VCaP (cell line): ENCODE measurements at regions not wholly inside any gene's neighbourhood (a gene's known extent, or its start where the extent isn't known, plus 50 kb on each side); places are given as distances from the start of the nearest gene placed in this dataset.

Experiments used
- H3K27ac ChIP-seq: fragments of 450-650 bp; 2 replicates; pipeline ENCODE4 v1.5.1; 2017
- TF ChIP-seq, protein P1 (sequence below): fragments of 450-650 bp; conservative IDR thresholded peaks from 2 replicates; pipeline ENCODE4 v1.5.1; 2017; ENCODE audit warnings: mild to moderate bottlenecking, moderate library complexity

DNA sequence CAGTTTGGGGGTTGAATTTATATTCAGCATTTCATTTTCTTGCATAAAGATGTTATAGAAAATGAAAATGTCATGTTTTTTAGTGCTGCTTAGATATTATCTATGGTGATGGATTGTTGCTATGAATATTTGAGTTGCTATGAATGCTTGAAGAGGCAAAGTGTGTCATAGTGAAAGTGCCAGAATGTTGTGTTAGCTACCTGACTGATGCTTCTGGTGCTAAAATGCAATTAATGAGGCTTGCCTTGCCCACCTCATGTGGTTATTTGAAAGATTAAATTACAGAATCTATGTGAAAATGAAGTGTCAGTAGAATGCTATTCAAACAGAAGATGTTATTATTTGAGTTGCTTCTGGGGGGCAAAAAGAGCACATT lies 62.7 kb upstream of the MYCBP2 start:
- TF ChIP-seq, protein P1, sequence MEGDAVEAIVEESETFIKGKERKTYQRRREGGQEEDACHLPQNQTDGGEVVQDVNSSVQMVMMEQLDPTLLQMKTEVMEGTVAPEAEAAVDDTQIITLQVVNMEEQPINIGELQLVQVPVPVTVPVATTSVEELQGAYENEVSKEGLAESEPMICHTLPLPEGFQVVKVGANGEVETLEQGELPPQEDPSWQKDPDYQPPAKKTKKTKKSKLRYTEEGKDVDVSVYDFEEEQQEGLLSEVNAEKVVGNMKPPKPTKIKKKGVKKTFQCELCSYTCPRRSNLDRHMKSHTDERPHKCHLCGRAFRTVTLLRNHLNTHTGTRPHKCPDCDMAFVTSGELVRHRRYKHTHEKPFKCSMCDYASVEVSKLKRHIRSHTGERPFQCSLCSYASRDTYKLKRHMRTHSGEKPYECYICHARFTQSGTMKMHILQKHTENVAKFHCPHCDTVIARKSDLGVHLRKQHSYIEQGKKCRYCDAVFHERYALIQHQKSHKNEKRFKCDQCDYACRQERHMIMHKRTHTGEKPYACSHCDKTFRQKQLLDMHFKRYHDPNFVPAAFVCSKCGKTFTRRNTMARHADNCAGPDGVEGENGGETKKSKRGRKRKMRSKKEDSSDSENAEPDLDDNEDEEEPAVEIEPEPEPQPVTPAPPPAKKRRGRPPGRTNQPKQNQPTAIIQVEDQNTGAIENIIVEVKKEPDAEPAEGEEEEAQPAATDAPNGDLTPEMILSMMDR = no peak
- H3K27ac ChIP-seq = no peak overlapping the region

DNA sequence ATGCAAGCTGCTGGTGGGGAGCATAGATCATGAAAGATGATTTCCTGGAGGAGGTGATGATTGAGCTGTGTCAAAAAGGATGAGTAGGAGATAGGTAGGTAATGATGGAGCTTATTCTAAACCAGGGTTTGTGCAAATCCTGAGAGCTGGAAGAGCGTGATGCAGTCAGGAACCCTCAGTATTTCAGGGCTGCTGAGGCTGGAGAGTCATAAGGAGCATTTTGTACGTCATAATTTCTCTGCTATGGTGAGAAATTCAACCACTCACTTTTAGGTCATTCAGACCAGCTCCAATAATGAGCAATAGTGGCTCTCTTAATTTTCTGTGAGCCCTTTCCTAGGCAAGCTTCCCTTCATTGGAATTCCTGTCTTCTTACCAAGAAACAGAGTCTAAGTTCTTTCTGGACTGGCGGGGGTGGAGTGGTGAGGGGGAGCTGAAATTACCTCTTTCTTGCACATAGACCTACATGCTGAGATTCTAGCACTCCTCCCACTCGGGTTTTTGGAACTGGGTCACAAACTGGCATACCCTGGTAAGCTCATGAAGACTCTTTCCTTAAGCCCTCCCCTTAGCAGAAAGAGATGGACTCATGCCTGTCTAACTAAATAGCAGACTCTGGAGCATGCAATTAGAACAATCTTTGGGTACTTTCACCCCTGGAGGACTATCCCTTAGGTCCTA lies 62.2 kb upstream of the MYCBP2 start:
- TF ChIP-seq, protein P1 = no peak
- no peak overlapping the region for H3K27ac ChIP-seq

DNA sequence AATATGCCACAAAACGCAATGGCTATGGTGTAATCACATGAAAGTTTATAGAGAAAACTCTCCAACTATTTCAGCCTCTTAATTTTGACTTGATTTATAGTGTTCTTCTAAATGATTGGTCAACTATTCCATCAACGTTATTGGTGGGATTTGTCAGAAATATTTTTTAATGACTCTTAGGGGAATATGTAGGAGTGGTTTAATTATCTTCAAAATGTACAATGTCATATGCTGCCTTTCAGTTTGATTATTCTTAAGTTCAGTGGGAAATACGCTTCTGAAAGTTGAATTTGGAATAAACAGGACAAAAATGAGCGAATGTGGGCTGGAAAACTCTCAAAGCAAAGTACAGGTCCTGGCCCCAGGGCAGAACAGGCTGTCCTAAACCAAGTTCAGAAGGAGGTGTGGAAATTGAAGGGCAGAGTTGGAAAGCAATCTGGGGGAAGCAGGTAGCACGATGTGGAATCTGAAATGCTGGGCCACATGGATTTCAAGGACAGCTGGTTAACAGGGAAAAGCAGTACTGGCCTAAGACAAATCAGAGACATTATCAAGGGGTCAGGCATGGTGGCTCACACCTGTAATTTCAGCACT lies 60.8 kb upstream of the MYCBP2 start:
- no peak overlapping the region for H3K27ac ChIP-seq
- TF ChIP-seq, protein P1 = no peak

DNA sequence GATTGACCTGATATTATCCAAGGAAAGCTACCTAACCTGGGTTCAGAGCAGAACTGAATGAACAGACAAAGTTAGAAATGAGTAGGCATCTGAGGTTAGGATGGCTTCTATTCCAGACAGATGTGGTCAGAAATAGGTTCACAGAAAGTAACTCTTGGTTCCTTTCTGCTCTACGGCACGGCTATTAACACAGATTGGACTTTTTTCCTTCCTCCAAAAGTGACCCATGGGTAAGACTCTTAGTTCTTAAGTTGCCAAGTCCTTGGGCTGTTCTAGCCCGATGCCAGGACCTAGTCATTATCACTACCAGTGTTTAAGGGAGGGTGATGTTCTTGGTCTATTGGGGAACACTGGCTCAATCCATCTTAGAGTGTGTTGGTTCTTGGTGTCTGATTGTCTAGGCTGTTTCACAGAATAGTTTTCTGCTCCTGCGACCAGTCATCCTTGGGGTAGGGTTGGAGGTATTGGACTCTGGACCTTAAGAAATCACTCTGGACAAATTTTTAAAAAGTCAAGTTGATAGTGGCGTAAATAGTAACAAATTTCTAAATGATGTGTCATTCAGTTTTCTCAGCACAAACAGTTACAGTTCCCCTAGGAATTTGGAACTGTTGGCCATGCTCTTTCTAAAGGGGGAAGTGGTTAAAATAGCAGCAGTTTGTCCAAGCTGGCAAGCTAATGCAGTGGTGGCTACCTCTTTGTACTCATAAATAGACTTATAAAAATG lies 60.1 kb upstream of the MYCBP2 start:
- TF ChIP-seq, protein P1 = no peak
- H3K27ac ChIP-seq = no peak overlapping the region

DNA sequence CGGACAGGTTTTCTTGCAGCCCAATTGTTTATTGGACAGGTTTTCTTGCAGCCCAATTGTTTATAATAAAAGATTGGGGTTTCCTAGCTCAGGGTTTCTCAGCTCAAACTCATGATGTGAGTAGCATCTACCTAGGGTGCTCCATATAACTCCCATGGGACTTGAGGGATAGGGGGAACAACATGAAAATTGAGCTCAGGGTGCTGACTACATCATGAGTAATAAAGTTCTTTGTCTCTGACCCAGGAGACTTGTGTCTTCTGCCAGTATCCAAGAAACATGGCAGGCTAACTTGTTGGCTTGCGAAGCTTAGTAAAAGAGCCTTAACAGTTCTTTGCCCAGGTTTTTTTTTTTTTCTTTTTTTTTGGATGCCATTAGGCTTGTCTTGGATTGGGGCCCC lies 59.2 kb upstream of the MYCBP2 start:
- H3K27ac ChIP-seq = no peak overlapping the region
- TF ChIP-seq, protein P1 = no peak

DNA sequence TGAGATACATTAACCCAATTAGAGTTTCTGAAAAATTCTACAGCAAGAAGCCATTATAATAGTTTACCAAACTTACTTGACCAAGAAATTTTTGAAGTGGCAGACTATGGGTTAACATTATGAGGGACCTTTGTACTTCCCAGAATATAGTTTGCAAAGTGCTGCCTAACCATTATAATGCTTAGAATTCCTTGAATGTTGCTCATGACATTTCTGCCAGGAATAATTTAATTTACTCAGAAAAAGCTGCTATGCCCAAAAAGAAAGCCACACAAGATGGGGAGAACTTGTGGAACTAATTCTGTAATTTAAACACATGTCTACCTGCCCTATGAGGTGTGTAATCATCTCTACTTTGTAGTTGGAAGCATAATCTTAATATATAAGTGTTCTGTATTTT lies 58.1 kb upstream of the MYCBP2 start:
- TF ChIP-seq, protein P1 = no peak
- no peak overlapping the region for H3K27ac ChIP-seq

DNA sequence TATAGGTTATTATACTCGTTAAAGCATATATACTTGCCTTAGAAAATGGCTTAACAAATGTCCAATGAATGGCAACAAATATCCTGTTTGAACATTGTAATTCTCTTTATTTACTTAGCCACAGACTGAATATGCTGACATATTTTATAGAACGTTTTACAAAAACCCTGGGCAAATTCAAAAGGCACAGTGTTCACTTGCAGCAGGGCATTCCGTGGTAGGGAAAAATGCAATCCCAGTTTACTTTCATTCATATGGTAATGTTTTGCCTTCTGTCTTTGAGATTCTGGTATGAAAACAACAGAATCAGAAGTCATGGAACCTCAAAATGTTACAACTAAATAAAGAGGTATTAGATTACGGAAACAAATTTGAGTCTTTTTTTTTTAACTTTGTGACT lies 56.2 kb upstream of the MYCBP2 start:
- no peak overlapping the region for H3K27ac ChIP-seq

More for the DNA sequence above, 56.2 kb upstream of the MYCBP2 start:
- TF ChIP-seq, protein P1 = no peak
